ENCODE measurements at regions not wholly inside any gene's neighbourhood (a gene's known extent, or its start where the extent isn't known, plus 50 kb on each side); places are given as distances from the start of the nearest gene placed in this dataset.

DNA sequence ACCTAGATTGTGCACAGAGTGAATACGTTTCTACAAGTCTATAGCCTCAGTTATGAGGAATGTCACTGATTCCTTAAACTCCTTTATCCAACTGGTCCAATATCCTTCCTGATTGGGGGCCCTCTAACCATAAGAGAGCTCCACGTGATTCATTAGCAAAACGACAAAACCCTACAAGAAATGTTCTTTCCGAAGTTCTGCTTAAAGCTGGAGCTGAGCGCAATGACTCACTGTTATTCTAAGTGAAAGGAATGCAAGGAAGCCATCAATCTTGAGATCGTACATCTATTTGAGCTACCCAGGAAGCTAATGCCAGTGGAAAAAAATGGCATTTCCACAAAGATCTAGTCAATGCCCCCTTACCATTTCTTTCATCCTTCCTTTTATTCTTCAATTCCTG, 354.9 kb upstream of the CDH20 start:
- TF ChIP-seq TP53 (CRISPR knock-in tag; IDR thresholded peaks at IDR 0.05) (no peak), RAD21 (conservative IDR thresholded peaks at IDR 0.05 in 1 of 2, IDR thresholded peaks at IDR 0.05 in 1 of 2) (no peak), JUNB (IDR thresholded peaks at IDR 0.05) (no peak), KDM1A (IDR thresholded peaks at IDR 0.05; ENCODE audit: low read depth) (no peak), NFE2L2 (conservative IDR thresholded peaks at IDR 0.05; ENCODE audit: low read length) (no peak), SREBF2 (IDR thresholded peaks at IDR 0.05) (no peak)
- TF ChIP-seq, protein P1, sequence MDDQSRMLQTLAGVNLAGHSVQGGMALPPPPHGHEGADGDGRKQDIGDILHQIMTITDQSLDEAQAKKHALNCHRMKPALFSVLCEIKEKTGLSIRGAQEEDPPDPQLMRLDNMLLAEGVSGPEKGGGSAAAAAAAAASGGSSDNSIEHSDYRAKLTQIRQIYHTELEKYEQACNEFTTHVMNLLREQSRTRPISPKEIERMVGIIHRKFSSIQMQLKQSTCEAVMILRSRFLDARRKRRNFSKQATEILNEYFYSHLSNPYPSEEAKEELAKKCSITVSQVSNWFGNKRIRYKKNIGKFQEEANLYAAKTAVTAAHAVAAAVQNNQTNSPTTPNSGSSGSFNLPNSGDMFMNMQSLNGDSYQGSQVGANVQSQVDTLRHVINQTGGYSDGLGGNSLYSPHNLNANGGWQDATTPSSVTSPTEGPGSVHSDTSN (IDR thresholded peaks at IDR 0.05): no peak
- TF ChIP-seq, protein P2, sequence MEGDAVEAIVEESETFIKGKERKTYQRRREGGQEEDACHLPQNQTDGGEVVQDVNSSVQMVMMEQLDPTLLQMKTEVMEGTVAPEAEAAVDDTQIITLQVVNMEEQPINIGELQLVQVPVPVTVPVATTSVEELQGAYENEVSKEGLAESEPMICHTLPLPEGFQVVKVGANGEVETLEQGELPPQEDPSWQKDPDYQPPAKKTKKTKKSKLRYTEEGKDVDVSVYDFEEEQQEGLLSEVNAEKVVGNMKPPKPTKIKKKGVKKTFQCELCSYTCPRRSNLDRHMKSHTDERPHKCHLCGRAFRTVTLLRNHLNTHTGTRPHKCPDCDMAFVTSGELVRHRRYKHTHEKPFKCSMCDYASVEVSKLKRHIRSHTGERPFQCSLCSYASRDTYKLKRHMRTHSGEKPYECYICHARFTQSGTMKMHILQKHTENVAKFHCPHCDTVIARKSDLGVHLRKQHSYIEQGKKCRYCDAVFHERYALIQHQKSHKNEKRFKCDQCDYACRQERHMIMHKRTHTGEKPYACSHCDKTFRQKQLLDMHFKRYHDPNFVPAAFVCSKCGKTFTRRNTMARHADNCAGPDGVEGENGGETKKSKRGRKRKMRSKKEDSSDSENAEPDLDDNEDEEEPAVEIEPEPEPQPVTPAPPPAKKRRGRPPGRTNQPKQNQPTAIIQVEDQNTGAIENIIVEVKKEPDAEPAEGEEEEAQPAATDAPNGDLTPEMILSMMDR (IDR thresholded peaks at IDR 0.05): no peak
- TF ChIP-seq, protein P3, sequence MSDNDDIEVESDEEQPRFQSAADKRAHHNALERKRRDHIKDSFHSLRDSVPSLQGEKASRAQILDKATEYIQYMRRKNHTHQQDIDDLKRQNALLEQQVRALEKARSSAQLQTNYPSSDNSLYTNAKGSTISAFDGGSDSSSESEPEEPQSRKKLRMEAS (IDR thresholded peaks at IDR 0.05): no peak
